IMR-90 (cell line): ENCODE measurements at regions not wholly inside any gene's neighbourhood (a gene's known extent, or its start where the extent isn't known, plus 50 kb on each side); places are given as distances from the start of the nearest gene placed in this dataset.
A peak's percentile ranks its signal among the peaks of the same experiment; 100 is the strongest.
"Not testable (repeated sequence)": the region's sequence is repeated elsewhere in the genome, so short reads cannot be mapped to it uniquely, and the experiment has no call there.

Source experiments
- ATAC-seq: fragments of 200-7000 bp; cut with Tn5 transposase; 2 replicates; pipeline ENCODE4 v1.9.1; 2020; ENCODE audit warnings: low read depth, mild to moderate bottlenecking, moderate library complexity
- BruUV-seq: library from RNA; stranded (reverse); fragments of 400-500 nt; replicated peaks from 2 replicates; lab custom pipeline; 2021; lab: Mats Ljungman, UMichigan
- CTCF ChIA-PET: fragments of 300-600 bp; formaldehyde crosslinking; extraction: SDS; loops from one replicate; lab custom pipeline; 2021; ENCODE audit warnings: antibody characterized with exemption; lab: Yijun Ruan, JAX
- POLR2A ChIA-PET: fragments of 300-600 bp; sonication (Branson Sonifier 250); formaldehyde crosslinking; loops from one replicate; lab custom pipeline; 2022; ENCODE audit warnings: antibody characterized with exemption; ENCODE audit not compliant: unreplicated experiment; lab: Charles Lee
- DNase-seq: peaks from one replicate; pipeline ENCODE4 v3.0.0; 2013
- H2AFZ ChIP-seq: replicated peaks from 2 replicates; pipeline ENCODE3; 2013; ENCODE audit warnings: low read length, mild to moderate bottlenecking; ENCODE audit not compliant: poor library complexity
- H2AK5ac ChIP-seq: 2 replicates; pipeline ENCODE4 v1.6.1; 2013; ENCODE audit warnings: low read depth, low read length, inconsistent platforms
- H2AK9ac ChIP-seq: replicated peaks from 2 replicates; pipeline ENCODE3; 2013; ENCODE audit warnings: mild to moderate bottlenecking, low read depth, low read length, moderate library complexity; ENCODE audit not compliant: poor library complexity
- H2BK120ac ChIP-seq: 2 replicates; pipeline ENCODE4 v1.6.1; 2013; ENCODE audit warnings: low read depth, low read length, inconsistent platforms
- H2BK15ac ChIP-seq: 3 replicates; pipeline ENCODE4 v1.6.1; 2013; ENCODE audit warnings: low read depth, low read length, inconsistent platforms
- H2BK20ac ChIP-seq: 2 replicates; pipeline ENCODE4 v1.6.1; 2013; ENCODE audit warnings: low read depth, mild to moderate bottlenecking, inconsistent platforms, low read length, moderate library complexity
- H2BK5ac ChIP-seq: 2 replicates; pipeline ENCODE4 v1.6.1; 2013; ENCODE audit warnings: mild to moderate bottlenecking, low read depth, low read length, inconsistent platforms; ENCODE audit not compliant: poor library complexity, severe bottlenecking
- H3K14ac ChIP-seq: replicated peaks from 2 replicates; pipeline ENCODE4 v1.6.1; 2013; ENCODE audit warnings: low read depth, low read length, inconsistent platforms
- H3K18ac ChIP-seq: 2 replicates; pipeline ENCODE4 v1.6.1; 2013; ENCODE audit warnings: low read depth, low read length, control low read depth
- H3K23ac ChIP-seq: 2 replicates; pipeline ENCODE4 v1.6.1; 2013; ENCODE audit warnings: low read depth, low read length, inconsistent platforms
- H3K27ac ChIP-seq: 2 replicates; pipeline ENCODE4 v1.5.1; 2013; ENCODE audit warnings: mild to moderate bottlenecking, control low read depth, low read length; ENCODE audit not compliant: insufficient read depth
- H3K27me3 ChIP-seq: 2 replicates; pipeline ENCODE4 v1.6.1; 2013; ENCODE audit warnings: low read length; ENCODE audit not compliant: control insufficient read depth, insufficient read depth
- H3K36me3 ChIP-seq: 2 replicates; pipeline ENCODE4 v1.6.1; 2013; ENCODE audit warnings: low read length, mixed read lengths; ENCODE audit not compliant: control insufficient read depth, insufficient read depth
- H3K4ac ChIP-seq: 2 replicates; pipeline ENCODE4 v1.6.1; 2013; ENCODE audit warnings: low read depth, low read length, inconsistent platforms
- H3K4me1 ChIP-seq: 2 replicates; pipeline ENCODE4 v1.6.1; 2013; ENCODE audit warnings: low read length, mixed read lengths; ENCODE audit not compliant: control insufficient read depth, insufficient read depth
- H3K4me2 ChIP-seq: 2 replicates; pipeline ENCODE4 v1.6.1; 2013; ENCODE audit warnings: low read depth, mild to moderate bottlenecking, control low read depth, low read length, moderate library complexity
- H3K4me3 ChIP-seq: 2 replicates; pipeline ENCODE4 v1.5.1; 2013; ENCODE audit warnings: low read depth, mild to moderate bottlenecking, control low read depth, low read length, moderate library complexity; ENCODE audit not compliant: insufficient read depth
- H3K56ac ChIP-seq: 2 replicates; pipeline ENCODE4 v1.6.1; 2013; ENCODE audit warnings: low read length, inconsistent platforms; ENCODE audit not compliant: insufficient read depth; ENCODE audit errors: extremely low read depth
- H3K79me1 ChIP-seq, 2 experiments: 2 replicates each; pipeline ENCODE4 v1.6.1; 2013; ENCODE audit warnings: low read length in 2 of 2, inconsistent platforms in 1 of 2, low read depth in 1 of 2
- H3K9ac ChIP-seq: 2 replicates; pipeline ENCODE4 v1.6.1; 2013; ENCODE audit warnings: low read depth, low read length, control low read depth
- H3K9me1 ChIP-seq: 2 replicates; pipeline ENCODE4 v1.6.1; 2013; ENCODE audit warnings: low read length, inconsistent platforms; ENCODE audit not compliant: insufficient read depth
- H3K9me3 ChIP-seq: 2 replicates; pipeline ENCODE4 v1.6.1; 2013; ENCODE audit warnings: low read length; ENCODE audit not compliant: control insufficient read depth, insufficient read depth
- H4K20me1 ChIP-seq: 2 replicates; pipeline ENCODE4 v1.6.1; 2013; ENCODE audit warnings: low read length, inconsistent platforms; ENCODE audit not compliant: insufficient read depth
- H4K5ac ChIP-seq: 2 replicates; pipeline ENCODE4 v1.6.1; 2013; ENCODE audit warnings: mild to moderate bottlenecking, low read depth, low read length, control low read depth
- H4K8ac ChIP-seq, 2 experiments: 2 replicates each; pipeline ENCODE4 v1.6.1; 2013; ENCODE audit warnings: low read depth in 2 of 2, low read length in 2 of 2, control low read depth in 1 of 2, inconsistent platforms in 1 of 2
- H4K91ac ChIP-seq: 2 replicates; pipeline ENCODE4 v1.6.1; 2013; ENCODE audit warnings: low read depth, low read length, inconsistent platforms; ENCODE audit not compliant: insufficient read depth
- WGBS, 2 experiments: methylation state at CpG; one replicate each; pipeline versions ENCODE4 v1.1.5 to v1.1.7; 2013; ENCODE audit warnings: missing lambda C conversion rate in 2 of 2; ENCODE audit not compliant: insufficient read length in 1 of 2; ENCODE audit errors: extremely low coverage in 2 of 2; 5-methylcytosine and 5-hydroxymethylcytosine counted together
- dilution Hi-C: fragments of 300-500 bp; cut with HindIII; formaldehyde crosslinking; loops from one replicate; pipeline ENCODE4 v1.14.3; 2018; ENCODE audit warnings: low sequenced_read_pairs; ENCODE audit not compliant: unreplicated experiment
- in situ Hi-C: fragments of 300-500 bp; cut with MboI; formaldehyde crosslinking; loops from 3 replicates; pipeline ENCODE4 v1.14.3; 2019; ENCODE audit warnings: low sequenced_read_pairs, inconsistent platforms, mixed read lengths
- intact Hi-C: fragments of 100-400 bp; cut with micrococcal nuclease; formaldehyde crosslinking; loops from 2 replicates; pipeline ENCODE4 v1.10.0; 2022

- peak overlapping the region; percentile 71 for H4K5ac ChIP-seq
- peak overlapping the region; percentile 81 for H2BK20ac ChIP-seq
- ATAC-seq, H3K9ac ChIP-seq, H3K9me1 ChIP-seq, H3K9me3 ChIP-seq, H3K36me3 ChIP-seq, dilution Hi-C loops, POLR2A ChIA-PET, H3K4me3 ChIP-seq, H3K56ac ChIP-seq, H3K4me2 ChIP-seq, BruUV-seq, H3K27me3 ChIP-seq, H2AK9ac ChIP-seq, H3K23ac ChIP-seq, H4K20me1 ChIP-seq, H2AFZ ChIP-seq, H3K79me1 ChIP-seq: not testable (repeated sequence)
- peak; percentile 59 for DNase-seq
- H4K91ac ChIP-seq = peak overlapping the region; percentile 50; the same call in 1 of the 2 replicates
- peak overlapping the region; percentile 69 for H2AK5ac ChIP-seq
- peak overlapping the region; percentile 95 for H2BK5ac ChIP-seq
- peak overlapping the region; percentile 23; the same call in 1 of the 2 replicates for H3K27ac ChIP-seq
- CTCF ChIA-PET = interaction anchor here (3.4 kb wide), 1 partner anchor 99 kb away, joined by 16 read pairs; no protein-coding TSS in a partner anchor
- peak overlapping the region; percentile 81 for H2BK120ac ChIP-seq
- H3K4ac ChIP-seq = peak overlapping the region; percentile 64
- H3K14ac ChIP-seq = 0 out of 2 replicates have a peak overlapping the region, but pooled peaks have one; percentile 41
- intact Hi-C loops = loop anchor here (5.0 to 10.0 kb wide), 2 partner anchors 302 to 969 kb away; no protein-coding TSS in a partner anchor
- peak overlapping the region; percentile 45 to 74; a peak in 3 of 4 replicates for H4K8ac ChIP-seq
- H3K4me1 ChIP-seq = peaks cover 13% of the 10 kb centered on the region
- 100% methylated on average over 1 of the region's 2 CpGs; no CpG with 5 or more reads in 1 of the 2 experiments for WGBS, 2 experiments
- in situ Hi-C loops = loop anchor here (10.0 kb wide), 1 partner anchor 462 kb away; the partner anchor contains the start of gene PAPPA
- peak overlapping the region; percentile 75 for H3K18ac ChIP-seq
- H2BK15ac ChIP-seq = peak overlapping the region; percentile 55; the same call in 2 of the 3 replicates
Measured at GRCh38 chr9:115692868-115693267, 460.7 kb upstream of the PAPPA start.
